ENCODE measurements at regions not wholly inside any gene's neighbourhood (a gene's known extent, or its start where the extent isn't known, plus 50 kb on each side); places are given as distances from the start of the nearest gene placed in this dataset.

- ATAC-seq (ENCODE audit: low FRiP score) (no peak), DNase-seq (ENCODE audit: low spot score) (no peak)
- TF ChIP-seq CTCF (IDR thresholded peaks at IDR 0.05) = no peak
These were observed 182.3 kb upstream of the LINGO1 start for GRCh38 chr15:77815015-77815414.

- no peak for ATAC-seq (ENCODE audit: low FRiP score)
- no peak for TF ChIP-seq CTCF (IDR thresholded peaks at IDR 0.05)
- DNase-seq (ENCODE audit: low spot score) = no peak
These were observed 180.0 kb upstream of the LINGO1 start for GRCh38 chr15:77812664-77813063.

- ATAC-seq (ENCODE audit: low FRiP score) = no peak
- DNase-seq (ENCODE audit: low spot score) = no peak
- no peak for TF ChIP-seq CTCF (IDR thresholded peaks at IDR 0.05)
These were observed 178.6 kb upstream of the LINGO1 start for GRCh38 chr15:77811270-77811669.

GRCh38 chr15:77810130-77810571 lies 177.4 kb upstream of the LINGO1 start:
- ATAC-seq (ENCODE audit: low FRiP score) = no peak
- no peak for DNase-seq (ENCODE audit: low spot score)
- TF ChIP-seq CTCF (IDR thresholded peaks at IDR 0.05) = no peak

GRCh38 chr15:77808581-77809177 lies 176.0 kb upstream of the LINGO1 start:
- no peak for ATAC-seq (ENCODE audit: low FRiP score)
- TF ChIP-seq CTCF (IDR thresholded peaks at IDR 0.05) = no peak

GRCh38 chr15:77808075-77808474 lies 175.4 kb upstream of the LINGO1 start:
- DNase-seq (ENCODE audit: low spot score) (no peak), ATAC-seq (ENCODE audit: low FRiP score) (no peak)
- TF ChIP-seq CTCF (IDR thresholded peaks at IDR 0.05) = no peak

More at GRCh38 chr15:77808581-77809177, 176.0 kb upstream of the LINGO1 start:
- DNase-seq (ENCODE audit: low spot score) = no peak

- no peak for TF ChIP-seq CTCF (IDR thresholded peaks at IDR 0.05)
- ATAC-seq (ENCODE audit: low FRiP score) (no peak), DNase-seq (ENCODE audit: low spot score) (no peak)
These were observed 174.9 kb upstream of the LINGO1 start for GRCh38 chr15:77807611-77808010.
